GM12875 (cell line): ENCODE measurements at regions not wholly inside any gene's neighbourhood (a gene's known extent, or its start where the extent isn't known, plus 50 kb on each side); places are given as distances from the start of the nearest gene placed in this dataset.
"Not testable (repeated sequence)": the region's sequence is repeated elsewhere in the genome, so short reads cannot be mapped to it uniquely, and the experiment has no call there.

Experiments
- H3K4me3 ChIP-seq: one replicate; pipeline ENCODE4 v1.5.1; 2011; ENCODE audit warnings: low read depth, low read length, control low read depth
- TF ChIP-seq, protein P1 (sequence below): IDR thresholded peaks from 2 replicates; pipeline ENCODE4 v1.5.1; 2011; ENCODE audit warnings: low read depth, mild to moderate bottlenecking, control low read depth, inconsistent platforms, low read length, moderate library complexity, borderline replicate concordance; ENCODE audit not compliant: insufficient read depth

DNA sequence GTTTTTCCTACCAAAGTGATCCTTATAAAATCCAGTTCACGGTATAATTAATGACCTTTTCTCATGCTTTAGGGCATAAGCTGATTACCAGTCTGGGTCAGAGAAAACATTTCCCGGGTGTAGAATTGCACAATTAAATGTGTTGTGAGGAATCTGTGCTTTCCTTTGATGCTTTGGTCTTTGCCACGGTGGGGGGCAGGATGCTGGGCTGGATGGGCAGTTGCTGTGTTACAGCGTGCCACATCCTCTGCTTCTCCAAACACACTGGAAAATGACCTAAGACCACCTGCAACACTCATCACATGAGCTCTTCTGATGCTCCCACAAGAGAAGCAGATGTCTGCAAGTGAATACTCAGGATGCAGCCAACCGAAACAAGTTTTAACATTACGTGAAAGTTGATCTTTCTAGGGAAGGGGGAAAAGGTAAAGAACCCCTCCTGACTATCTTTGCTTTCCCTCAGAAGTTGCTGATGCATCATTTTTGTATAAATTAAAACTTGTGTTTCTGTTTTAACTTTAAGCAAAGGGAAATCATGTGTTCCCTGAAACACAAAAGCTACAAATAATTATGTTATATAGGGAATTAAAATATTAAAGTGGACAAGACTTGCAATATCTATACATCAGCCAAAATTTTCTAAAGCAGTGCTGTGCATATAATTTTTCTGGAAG is 515.3 kb upstream of the NR5A2 start:
- H3K4me3 ChIP-seq: no peak overlapping the region
- TF ChIP-seq, protein P1, sequence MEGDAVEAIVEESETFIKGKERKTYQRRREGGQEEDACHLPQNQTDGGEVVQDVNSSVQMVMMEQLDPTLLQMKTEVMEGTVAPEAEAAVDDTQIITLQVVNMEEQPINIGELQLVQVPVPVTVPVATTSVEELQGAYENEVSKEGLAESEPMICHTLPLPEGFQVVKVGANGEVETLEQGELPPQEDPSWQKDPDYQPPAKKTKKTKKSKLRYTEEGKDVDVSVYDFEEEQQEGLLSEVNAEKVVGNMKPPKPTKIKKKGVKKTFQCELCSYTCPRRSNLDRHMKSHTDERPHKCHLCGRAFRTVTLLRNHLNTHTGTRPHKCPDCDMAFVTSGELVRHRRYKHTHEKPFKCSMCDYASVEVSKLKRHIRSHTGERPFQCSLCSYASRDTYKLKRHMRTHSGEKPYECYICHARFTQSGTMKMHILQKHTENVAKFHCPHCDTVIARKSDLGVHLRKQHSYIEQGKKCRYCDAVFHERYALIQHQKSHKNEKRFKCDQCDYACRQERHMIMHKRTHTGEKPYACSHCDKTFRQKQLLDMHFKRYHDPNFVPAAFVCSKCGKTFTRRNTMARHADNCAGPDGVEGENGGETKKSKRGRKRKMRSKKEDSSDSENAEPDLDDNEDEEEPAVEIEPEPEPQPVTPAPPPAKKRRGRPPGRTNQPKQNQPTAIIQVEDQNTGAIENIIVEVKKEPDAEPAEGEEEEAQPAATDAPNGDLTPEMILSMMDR: no peak

DNA sequence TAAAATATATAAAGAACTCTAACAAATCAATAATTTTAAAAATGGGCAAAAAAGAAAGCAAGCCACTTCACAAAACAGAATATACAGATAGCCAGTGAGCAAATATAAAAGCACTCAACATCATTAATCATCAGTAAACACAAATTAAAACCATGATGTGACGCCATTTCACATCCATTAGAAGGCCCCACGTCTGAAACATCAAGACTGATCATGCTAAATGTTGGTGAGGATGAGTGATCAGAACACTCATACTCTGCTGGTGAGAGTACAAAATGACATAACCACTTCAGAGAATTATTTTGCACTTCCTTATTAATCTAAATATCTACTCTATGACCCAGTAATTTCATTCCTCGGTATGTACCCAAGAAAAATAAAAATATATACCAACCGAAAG is 512.2 kb upstream of the NR5A2 start:
- H3K4me3 ChIP-seq: no peak overlapping the region
- TF ChIP-seq, protein P1: no peak

GRCh38 chr1:199522338-199522737 is 505.2 kb upstream of the NR5A2 start:
- H3K4me3 ChIP-seq: no peak overlapping the region
- TF ChIP-seq, protein P1: no peak

DNA sequence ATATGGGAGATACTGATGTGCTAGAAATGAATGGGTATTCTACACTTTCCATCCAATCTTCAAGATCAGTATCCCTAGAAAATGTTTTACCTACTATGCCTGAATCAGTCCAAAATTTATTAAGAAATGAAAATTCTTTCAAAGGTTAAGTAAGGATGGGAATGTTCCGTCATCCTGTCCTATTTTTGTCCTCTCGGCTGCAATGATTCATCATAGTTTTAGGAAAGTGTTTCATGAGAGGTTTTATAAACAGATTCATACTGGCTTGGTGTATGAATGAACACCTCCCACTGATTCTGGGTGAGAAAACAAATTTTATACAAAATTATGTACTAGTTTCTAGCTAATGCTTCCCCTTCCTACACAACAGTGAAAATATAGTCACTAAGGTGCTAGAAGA is 504.6 kb upstream of the NR5A2 start:
- H3K4me3 ChIP-seq: no peak overlapping the region
- TF ChIP-seq, protein P1: no peak

DNA sequence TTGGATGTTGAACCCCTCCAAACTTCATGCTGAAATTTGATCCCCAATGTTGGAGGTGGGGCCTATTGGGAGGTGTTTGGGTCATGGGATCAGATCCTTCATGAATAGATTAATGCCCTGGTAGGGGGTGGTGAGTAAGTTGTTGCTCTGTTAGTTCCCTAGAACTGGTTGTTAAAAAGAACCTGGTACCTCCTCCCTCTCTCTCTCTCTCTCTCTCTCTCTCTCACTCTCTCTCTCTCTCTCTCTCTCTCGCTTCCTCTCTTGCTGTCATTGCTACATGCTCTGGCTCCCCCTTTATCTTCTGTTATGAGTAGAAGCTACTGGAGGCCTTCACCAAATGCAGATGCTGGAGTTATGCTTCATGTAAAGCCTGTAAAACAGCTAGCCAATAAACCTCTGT is 498.2 kb upstream of the NR5A2 start:
- TF ChIP-seq, protein P1: no peak
- no peak overlapping the region for H3K4me3 ChIP-seq

- not testable (repeated sequence) for H3K4me3 ChIP-seq
Measured at GRCh38 chr1:199533361-199533760, 494.1 kb upstream of the NR5A2 start.

- TF ChIP-seq, protein P1: peak; percentile 34; the same call in 1 of the 2 replicates
- no peak overlapping the region for H3K4me3 ChIP-seq
Measured at GRCh38 chr1:199545780-199546179, 481.7 kb upstream of the NR5A2 start.
